Spleen (tissue), 7 donors: ENCODE measurements at regions not wholly inside any gene's neighbourhood (a gene's known extent, or its start where the extent isn't known, plus 50 kb on each side); places are given as distances from the start of the nearest gene placed in this dataset.

Experiments used
- POLR2AphosphoS5 ChIP-seq, 3 donors: sonication (generic); formaldehyde crosslinking; IDR thresholded peaks; one replicate each; pipeline ENCODE4 v1.5.1; 2017; ENCODE audit warnings: antibody characterized with exemption in 3 of 3
- TF ChIP-seq, protein P1 (sequence below), 11 experiments: fragments of 200-600 bp in 7 of 11; fragments of 450-650 bp in 4 of 11; sonication (generic) in 4 of 11; IDR thresholded peaks in 8 of 11; conservative IDR thresholded peaks in 3 of 11; 1 replicate in 7 of 11; 2 replicates in 4 of 11; pipeline versions ENCODE4 v1.4.0 to v1.8.0; 2016 to 2021; ENCODE audit warnings: antibody characterized with exemption in 11 of 11, inconsistent platforms in 4 of 11, mild to moderate bottlenecking in 1 of 11
- donor health status: DM: no; HTN: no; CAD: no; lungs with moderate emphysema.
- donor health status: DM: no; HTN: no; CAD: no.
- donor health status: DM: no; HTN: no; CAD: no.

DNA sequence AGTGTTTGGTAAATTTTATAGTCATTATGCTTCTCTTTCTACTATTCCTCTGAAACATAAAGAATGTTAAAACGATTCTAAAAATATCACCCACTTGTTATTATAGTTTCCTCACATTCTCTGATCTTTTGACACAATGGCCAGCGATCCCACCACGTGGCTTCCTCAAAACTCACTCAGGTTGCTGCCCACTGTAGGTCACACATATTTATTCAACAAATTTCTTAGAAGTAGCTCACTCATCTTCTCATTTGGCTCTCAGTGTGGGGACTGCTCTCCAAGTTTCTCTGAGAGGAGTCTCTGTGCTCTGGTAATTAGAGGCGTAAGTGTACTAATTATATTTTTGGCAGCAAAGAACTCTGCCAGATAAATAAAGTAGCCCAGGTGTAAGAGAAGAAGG, 465.4 kb downstream of the CDH11 start:
- TF ChIP-seq POLR2AphosphoS5 (IDR thresholded peaks at IDR 0.05): no peak
- TF ChIP-seq, protein P1, sequence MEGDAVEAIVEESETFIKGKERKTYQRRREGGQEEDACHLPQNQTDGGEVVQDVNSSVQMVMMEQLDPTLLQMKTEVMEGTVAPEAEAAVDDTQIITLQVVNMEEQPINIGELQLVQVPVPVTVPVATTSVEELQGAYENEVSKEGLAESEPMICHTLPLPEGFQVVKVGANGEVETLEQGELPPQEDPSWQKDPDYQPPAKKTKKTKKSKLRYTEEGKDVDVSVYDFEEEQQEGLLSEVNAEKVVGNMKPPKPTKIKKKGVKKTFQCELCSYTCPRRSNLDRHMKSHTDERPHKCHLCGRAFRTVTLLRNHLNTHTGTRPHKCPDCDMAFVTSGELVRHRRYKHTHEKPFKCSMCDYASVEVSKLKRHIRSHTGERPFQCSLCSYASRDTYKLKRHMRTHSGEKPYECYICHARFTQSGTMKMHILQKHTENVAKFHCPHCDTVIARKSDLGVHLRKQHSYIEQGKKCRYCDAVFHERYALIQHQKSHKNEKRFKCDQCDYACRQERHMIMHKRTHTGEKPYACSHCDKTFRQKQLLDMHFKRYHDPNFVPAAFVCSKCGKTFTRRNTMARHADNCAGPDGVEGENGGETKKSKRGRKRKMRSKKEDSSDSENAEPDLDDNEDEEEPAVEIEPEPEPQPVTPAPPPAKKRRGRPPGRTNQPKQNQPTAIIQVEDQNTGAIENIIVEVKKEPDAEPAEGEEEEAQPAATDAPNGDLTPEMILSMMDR (IDR thresholded peaks at IDR 0.05 in 8 of 11, conservative IDR thresholded peaks at IDR 0.05 in 3 of 11): no peak
